ENCODE measurements at regions not wholly inside any gene's neighbourhood (a gene's known extent, or its start where the extent isn't known, plus 50 kb on each side); places are given as distances from the start of the nearest gene placed in this dataset.

DNA sequence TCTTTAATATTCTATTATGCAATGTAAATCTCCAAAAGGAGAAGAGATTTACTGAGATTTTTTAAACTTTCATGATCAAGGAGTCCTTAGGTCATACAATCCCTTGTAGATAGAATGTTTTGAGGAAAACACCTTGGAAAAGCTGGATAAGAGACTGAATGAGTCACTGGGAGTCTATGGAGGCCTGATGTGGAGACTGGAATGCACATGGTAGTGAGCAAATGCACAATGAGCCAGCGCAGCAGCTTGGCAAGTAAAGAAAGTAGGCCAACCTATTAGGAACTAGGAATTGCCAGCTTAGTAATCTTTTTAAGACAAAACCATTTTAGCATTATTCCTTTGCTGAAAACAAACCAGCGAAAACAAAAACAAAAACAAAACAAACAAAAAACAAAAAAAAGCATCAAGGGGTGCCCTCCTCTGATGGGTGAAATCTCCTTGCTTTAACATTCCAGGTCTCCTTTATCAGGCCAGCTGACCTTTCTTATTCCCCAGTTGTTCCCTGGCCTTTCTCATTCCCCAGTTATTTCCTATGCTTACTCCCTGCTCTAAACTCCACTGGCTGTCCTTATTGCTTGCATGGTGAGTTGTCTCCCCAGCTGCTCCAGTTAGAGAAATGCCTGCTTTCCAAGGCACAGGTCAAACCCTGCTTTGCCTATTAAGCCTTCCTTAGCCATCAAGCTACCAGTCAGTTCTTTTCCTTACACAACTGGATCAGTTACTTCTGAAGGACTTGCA, 135.8 kb downstream of the PLCE1 start:
- H3K4me1 ChIP-seq: peaks cover 0 to 33% (median 5%) of the 10 kb centered on the region in 4 donors
- 80 to 84% methylated on average over 2 of the region's 2 CpGs for WGBS, 2 donors

DNA sequence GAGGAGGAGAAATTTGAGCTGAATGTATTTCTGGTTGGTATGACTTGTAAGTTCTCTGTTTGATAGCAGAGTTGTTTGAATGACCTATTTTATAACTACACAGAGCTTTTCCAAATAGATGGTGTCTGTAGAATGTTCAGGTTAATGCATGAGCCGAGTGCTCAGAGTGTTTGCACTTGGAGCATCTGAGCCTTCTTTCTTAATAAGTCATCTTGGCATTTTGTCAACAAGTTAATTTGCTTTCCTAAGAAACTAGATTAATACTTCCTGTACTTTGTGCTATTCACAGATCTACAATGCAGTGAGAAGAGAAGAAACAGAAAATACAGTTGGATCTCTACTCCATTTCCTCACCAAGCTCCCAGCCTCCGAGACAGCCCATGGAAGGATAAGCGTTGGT, 138.2 kb downstream of the PLCE1 start:
- H3K27ac ChIP-seq: no peak overlapping the region
- 69 to 73% methylated on average over 3 of the region's 3 CpGs for WGBS, 2 donors

More for the DNA sequence above, 135.8 kb downstream of the PLCE1 start:
- no peak for DNase-seq (ENCODE audit: low spot score in 2 of 2)
- Histone ChIP-seq H3K4me3 (no peak overlapping the region), H3K27me3 (no peaks in the 10 kb centered on the region), H3K36me3 (peaks cover 0 to 12% (median 0%) of the 10 kb centered on the region in 3 donors), H3K27ac (no peak overlapping the region), H3K9me3 (no peaks in the 10 kb centered on the region)
- no peak for TF ChIP-seq POLR2A (IDR thresholded peaks at IDR 0.05)
- TF ChIP-seq, protein P1, sequence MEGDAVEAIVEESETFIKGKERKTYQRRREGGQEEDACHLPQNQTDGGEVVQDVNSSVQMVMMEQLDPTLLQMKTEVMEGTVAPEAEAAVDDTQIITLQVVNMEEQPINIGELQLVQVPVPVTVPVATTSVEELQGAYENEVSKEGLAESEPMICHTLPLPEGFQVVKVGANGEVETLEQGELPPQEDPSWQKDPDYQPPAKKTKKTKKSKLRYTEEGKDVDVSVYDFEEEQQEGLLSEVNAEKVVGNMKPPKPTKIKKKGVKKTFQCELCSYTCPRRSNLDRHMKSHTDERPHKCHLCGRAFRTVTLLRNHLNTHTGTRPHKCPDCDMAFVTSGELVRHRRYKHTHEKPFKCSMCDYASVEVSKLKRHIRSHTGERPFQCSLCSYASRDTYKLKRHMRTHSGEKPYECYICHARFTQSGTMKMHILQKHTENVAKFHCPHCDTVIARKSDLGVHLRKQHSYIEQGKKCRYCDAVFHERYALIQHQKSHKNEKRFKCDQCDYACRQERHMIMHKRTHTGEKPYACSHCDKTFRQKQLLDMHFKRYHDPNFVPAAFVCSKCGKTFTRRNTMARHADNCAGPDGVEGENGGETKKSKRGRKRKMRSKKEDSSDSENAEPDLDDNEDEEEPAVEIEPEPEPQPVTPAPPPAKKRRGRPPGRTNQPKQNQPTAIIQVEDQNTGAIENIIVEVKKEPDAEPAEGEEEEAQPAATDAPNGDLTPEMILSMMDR (IDR thresholded peaks at IDR 0.05): no peak
- no peak for TF ChIP-seq EP300 (IDR thresholded peaks at IDR 0.05)

DNA sequence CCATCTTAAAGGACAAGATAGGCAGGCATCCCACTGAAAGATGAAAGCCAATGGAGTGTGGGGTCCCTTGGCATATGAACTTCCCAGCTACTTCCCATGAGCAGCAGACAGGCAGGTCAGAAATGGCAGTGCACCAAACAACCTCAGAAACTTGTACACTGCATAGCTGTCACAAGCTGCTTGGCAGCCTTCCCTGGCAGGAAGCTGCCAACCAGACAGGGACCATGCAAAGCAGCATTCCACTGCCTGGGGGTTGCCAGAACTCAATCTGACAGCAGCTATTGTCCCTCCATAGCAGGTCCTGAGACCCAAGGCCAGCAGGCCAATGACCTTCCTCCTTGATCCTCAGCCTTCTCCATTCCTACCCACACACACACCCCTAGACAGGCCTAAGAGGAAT, 139.5 kb downstream of the PLCE1 start:
- H3K36me3 ChIP-seq: peaks cover 0 to 12% (median 0%) of the 10 kb centered on the region in 3 donors
- DNase-seq (ENCODE audit: low spot score in 2 of 2): no peak
- H3K27ac ChIP-seq: no peak overlapping the region
- H3K27me3 ChIP-seq: no peaks in the 10 kb centered on the region
- TF ChIP-seq POLR2A (IDR thresholded peaks at IDR 0.05) (no peak), EP300 (IDR thresholded peaks at IDR 0.05) (no peak)
- TF ChIP-seq, protein P1 (IDR thresholded peaks at IDR 0.05): no peak
- no peaks in the 10 kb centered on the region for H3K9me3 ChIP-seq
- no peak overlapping the region for H3K4me3 ChIP-seq
- peaks cover 0 to 11% (median 0%) of the 10 kb centered on the region in 4 donors for H3K4me1 ChIP-seq

More for the DNA sequence above, 138.2 kb downstream of the PLCE1 start:
- Histone ChIP-seq H3K27me3 (no peaks in the 10 kb centered on the region), H3K9me3 (no peaks in the 10 kb centered on the region), H3K4me3 (no peak overlapping the region), H3K36me3 (peaks cover 0 to 12% (median 0%) of the 10 kb centered on the region in 3 donors), H3K4me1 (peaks cover 0 to 11% (median 0%) of the 10 kb centered on the region in 4 donors)
- TF ChIP-seq EP300 (IDR thresholded peaks at IDR 0.05): no peak
- TF ChIP-seq, protein P1 (IDR thresholded peaks at IDR 0.05): no peak
- no peak for TF ChIP-seq POLR2A (IDR thresholded peaks at IDR 0.05)
- no peak for DNase-seq (ENCODE audit: low spot score in 2 of 2)

DNA sequence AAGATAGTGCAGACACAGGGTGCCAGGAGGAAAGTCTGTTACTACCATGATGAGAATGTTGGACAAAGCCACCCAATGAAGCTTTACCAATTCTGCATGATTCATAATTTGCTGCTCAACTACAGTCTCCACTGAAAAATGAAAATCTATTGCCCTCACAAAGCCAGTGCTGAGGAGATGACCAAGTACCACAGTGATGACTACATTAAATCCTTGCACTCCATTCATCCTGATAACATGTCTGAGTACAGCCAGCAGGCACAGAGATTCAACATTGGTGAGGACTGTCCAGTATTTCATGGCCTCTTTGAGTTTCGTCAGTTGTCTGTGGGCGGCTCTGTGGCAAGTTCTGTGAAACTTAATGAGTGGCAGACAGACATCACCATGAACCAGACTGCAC, 144.0 kb downstream of the PLCE1 start:
- WGBS, 2 donors: 82 to 96% methylated on average over 2 of the region's 2 CpGs
- Histone ChIP-seq H3K36me3 (peaks cover 0 to 7% (median 0%) of the 10 kb centered on the region in 3 donors), H3K4me3 (no peak overlapping the region), H3K27ac (no peak overlapping the region), H3K4me1 (peaks cover 0 to 5% (median 0%) of the 10 kb centered on the region in 4 donors), H3K27me3 (no peaks in the 10 kb centered on the region), H3K9me3 (no peaks in the 10 kb centered on the region)
- TF ChIP-seq, protein P1 (IDR thresholded peaks at IDR 0.05): no peak
- TF ChIP-seq EP300 (IDR thresholded peaks at IDR 0.05) (no peak), POLR2A (IDR thresholded peaks at IDR 0.05) (no peak)
- DNase-seq (ENCODE audit: low spot score in 2 of 2): no peak

DNA sequence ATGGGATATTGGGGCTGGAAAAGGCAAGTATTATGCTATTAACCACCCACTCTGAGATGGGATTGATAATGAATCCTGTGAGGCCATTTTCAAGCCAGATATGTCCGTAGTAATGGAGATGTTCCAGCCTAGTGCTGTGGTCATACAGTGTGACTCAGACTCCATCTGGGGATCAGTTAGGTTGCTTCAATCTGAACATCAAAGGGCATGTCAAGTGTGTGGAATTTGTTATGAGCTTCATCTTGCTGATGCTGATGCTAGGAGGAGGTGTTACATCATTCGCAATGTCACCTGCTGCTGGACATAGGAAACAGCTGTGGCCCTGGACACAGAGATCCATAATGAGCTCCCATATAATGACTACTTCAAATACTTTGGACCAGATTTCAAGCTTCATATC, 144.7 kb downstream of the PLCE1 start:
- TF ChIP-seq, protein P1 (IDR thresholded peaks at IDR 0.05): no peak
- TF ChIP-seq POLR2A (IDR thresholded peaks at IDR 0.05) (no peak), EP300 (IDR thresholded peaks at IDR 0.05) (no peak)
- Histone ChIP-seq H3K9me3 (no peaks in the 10 kb centered on the region), H3K4me1 (peaks cover 0 to under 1% (median 0%) of the 10 kb centered on the region in 4 donors), H3K36me3 (peaks cover 0 to under 1% (median 0%) of the 10 kb centered on the region in 3 donors), H3K27me3 (no peaks in the 10 kb centered on the region), H3K4me3 (no peak overlapping the region), H3K27ac (no peak overlapping the region)
- DNase-seq (ENCODE audit: low spot score in 2 of 2): no peak
- WGBS, 2 donors: 70 to 86% methylated on average over 2 of the region's 2 CpGs
